GM18907 (cell line): ENCODE measurements at regions not wholly inside any gene's neighbourhood (a gene's known extent, or its start where the extent isn't known, plus 50 kb on each side); places are given as distances from the start of the nearest gene placed in this dataset.

Experiments
- ATAC-seq: cut with Tn5 transposase; IDR thresholded peaks from one replicate; pipeline ENCODE4 v1.9.1; 2021; ENCODE audit warnings: mild to moderate bottlenecking, moderate library complexity; ENCODE audit not compliant: unreplicated experiment

GRCh38 chr16:49081086-49081485 lies 200.6 kb downstream of the CBLN1 start:
- no peak for ATAC-seq

GRCh38 chr16:49078571-49078970 lies 203.1 kb downstream of the CBLN1 start:
- no peak for ATAC-seq

- ATAC-seq: no peak
Measured at GRCh38 chr16:49078104-49078503, 203.5 kb downstream of the CBLN1 start.

GRCh38 chr16:49075709-49076108 lies 205.9 kb downstream of the CBLN1 start:
- no peak for ATAC-seq

- no peak for ATAC-seq
Measured at GRCh38 chr16:49068224-49068623, 213.4 kb downstream of the CBLN1 start.

- ATAC-seq: no peak
Measured at GRCh38 chr16:49067776-49068175, 213.9 kb downstream of the CBLN1 start.

- no peak for ATAC-seq
Measured at GRCh38 chr16:49061137-49061714, 220.4 kb downstream of the CBLN1 start.

GRCh38 chr16:49060728-49061127 lies 220.9 kb downstream of the CBLN1 start:
- ATAC-seq: no peak

- no peak for ATAC-seq
Measured at GRCh38 chr16:49058382-49058781, 223.3 kb downstream of the CBLN1 start.

GRCh38 chr16:49057936-49058335 lies 223.7 kb downstream of the CBLN1 start:
- no peak for ATAC-seq

- ATAC-seq: no peak
Measured at GRCh38 chr16:49057391-49057790, 224.2 kb downstream of the CBLN1 start.

- ATAC-seq: no peak
Measured at GRCh38 chr16:49056546-49056945, 225.1 kb downstream of the CBLN1 start.

- ATAC-seq: no peak
Measured at GRCh38 chr16:49055824-49056545, 225.7 kb downstream of the CBLN1 start.

- no peak for ATAC-seq
Measured at GRCh38 chr16:49055291-49055690, 226.3 kb downstream of the CBLN1 start.

- no peak for ATAC-seq
Measured at GRCh38 chr16:49054606-49055005, 227.0 kb downstream of the CBLN1 start.

- no peak for ATAC-seq
Measured at GRCh38 chr16:49052846-49053245, 228.8 kb downstream of the CBLN1 start.

GRCh38 chr16:49051576-49051975 lies 230.1 kb downstream of the CBLN1 start:
- ATAC-seq: no peak

- ATAC-seq: no peak
Measured at GRCh38 chr16:49050607-49051006, 231.0 kb downstream of the CBLN1 start.

- ATAC-seq: no peak
Measured at GRCh38 chr16:49049644-49050043, 232.0 kb downstream of the CBLN1 start.

- no peak for ATAC-seq
Measured at GRCh38 chr16:49049191-49049590, 232.4 kb downstream of the CBLN1 start.

- no peak for ATAC-seq
Measured at GRCh38 chr16:49048557-49048956, 233.1 kb downstream of the CBLN1 start.

- no peak for ATAC-seq
Measured at GRCh38 chr16:49036126-49036525, 245.5 kb downstream of the CBLN1 start.

- no peak for ATAC-seq
Measured at GRCh38 chr16:49027420-49027819, 254.2 kb downstream of the CBLN1 start.
